ENCODE measurements at regions not wholly inside any gene's neighbourhood (a gene's known extent, or its start where the extent isn't known, plus 50 kb on each side); places are given as distances from the start of the nearest gene placed in this dataset.

- RAD21 ChIA-PET (ENCODE audit: low non-redundant PET in 1 of 2, low total read pairs in 2 of 2, uncharacterized antibody in 2 of 2, unreplicated experiment in 2 of 2) = no interaction called here
- Histone ChIP-seq H3K9ac (ENCODE audit: low read length) (no peak overlapping the region), H4K20me1 (ENCODE audit: insufficient read depth) (no peaks in the 10 kb centered on the region)
Measured at GRCh38 chr2:221931251-221931991, 359.3 kb upstream of the EPHA4 start.

GRCh38 chr2:221929259-221929658 lies 357.2 kb upstream of the EPHA4 start:
- Histone ChIP-seq H3K9me3 (ENCODE audit: control insufficient read depth in 1 of 2, insufficient read depth in 1 of 2, low read depth in 1 of 2, low read length in 2 of 2) (no peaks in the 10 kb centered on the region), H3K4me1 (ENCODE audit: control insufficient read depth in 1 of 2, insufficient read depth in 2 of 2, low read length in 2 of 2) (no peaks in the 10 kb centered on the region), H3K9ac (ENCODE audit: low read length) (no peak overlapping the region), H3K4me3 (replicated peaks in 1 of 2; ENCODE audit: low read depth in 1 of 2, low read length in 2 of 2) (no peak overlapping the region), H4K20me1 (ENCODE audit: insufficient read depth) (no peaks in the 10 kb centered on the region), H3K36me3 (ENCODE audit: control insufficient read depth in 1 of 2, insufficient read depth in 2 of 2, low read length in 2 of 2) (no peaks in the 10 kb centered on the region), H3K27me3 (ENCODE audit: insufficient read depth, low read length) (peaks cover 13% of the 10 kb centered on the region), H3K9me2 (ENCODE audit: insufficient read depth) (no peaks in the 10 kb centered on the region), H2AFZ (ENCODE audit: low read depth, low read length, poor library complexity, severe bottlenecking) (no peak overlapping the region), H3K79me2 (ENCODE audit: insufficient read depth, low read length) (no peaks in the 10 kb centered on the region), H3K4me2 (ENCODE audit: low read length) (no peak overlapping the region), H3K27ac (ENCODE audit: low read depth, low read length) (no peak overlapping the region)
- ChIA-PET POLR2A (no interaction called here), RAD21 (ENCODE audit: low non-redundant PET in 1 of 2, low total read pairs in 2 of 2, uncharacterized antibody in 2 of 2, unreplicated experiment in 2 of 2) (no interaction called here), CTCF (no interaction called here)
- DNase-seq (ENCODE audit: low read depth, low spot score) (no peak), ATAC-seq (no peak)
- intact Hi-C loops (cut with micrococcal nuclease) = no loop called here
- BruUV-seq (replicated peaks) = no TSS peak
- no peak for TF ChIP-seq ZFX (IDR thresholded peaks at IDR 0.05)
- no peak for TF ChIP-seq CBX3 (IDR thresholded peaks at IDR 0.05; ENCODE audit: low read depth)
- TF ChIP-seq POLR2A (IDR thresholded peaks at IDR 0.05; ENCODE audit: borderline replicate concordance, extremely low read depth, insufficient read depth, insufficient read length) = no peak
- TF ChIP-seq EGR1 (IDR thresholded peaks at IDR 0.05; ENCODE audit: low read depth) = no peak
- TF ChIP-seq EZH2phosphoT487 (IDR thresholded peaks at IDR 0.05; ENCODE audit: borderline replicate concordance) = no peak
- no peak for TF ChIP-seq RAD21 (IDR thresholded peaks at IDR 0.05; ENCODE audit: low read depth)
- TF ChIP-seq SP1 (IDR thresholded peaks at IDR 0.05; ENCODE audit: low read depth) = no peak
- TF ChIP-seq FOSL1 (IDR thresholded peaks at IDR 0.05; ENCODE audit: low read depth) = no peak
- TF ChIP-seq ZNF274 (IDR thresholded peaks at IDR 0.05; ENCODE audit: low read depth, low read length) = no peak
- no peak for TF ChIP-seq REST (IDR thresholded peaks at IDR 0.05; ENCODE audit: low read depth)
- no peak for TF ChIP-seq YY1 (IDR thresholded peaks at IDR 0.05; ENCODE audit: extremely low read depth, insufficient replicate concordance, low read depth, low read length)
- TF ChIP-seq JUND (IDR thresholded peaks at IDR 0.05) = no peak
- no peak for TF ChIP-seq SIN3A (IDR thresholded peaks at IDR 0.05; ENCODE audit: low read depth)
- TF ChIP-seq ELF1 (IDR thresholded peaks at IDR 0.05; ENCODE audit: borderline replicate concordance, low read depth) = no peak
- TF ChIP-seq MAX (IDR thresholded peaks at IDR 0.05) = no peak
- no peak for TF ChIP-seq SRF (IDR thresholded peaks at IDR 0.05; ENCODE audit: low read depth)
- TF ChIP-seq ATF3 (IDR thresholded peaks at IDR 0.05) = no peak

More at GRCh38 chr2:221931251-221931991, 359.3 kb upstream of the EPHA4 start:
- Histone ChIP-seq H3K36me3 (ENCODE audit: control insufficient read depth in 1 of 2, insufficient read depth in 2 of 2, low read length in 2 of 2) (no peaks in the 10 kb centered on the region), H3K9me3 (ENCODE audit: control insufficient read depth in 1 of 2, insufficient read depth in 1 of 2, low read depth in 1 of 2, low read length in 2 of 2) (no peaks in the 10 kb centered on the region), H3K27ac (ENCODE audit: low read depth, low read length) (no peak overlapping the region), H3K4me1 (ENCODE audit: control insufficient read depth in 1 of 2, insufficient read depth in 2 of 2, low read length in 2 of 2) (no peaks in the 10 kb centered on the region), H3K4me3 (replicated peaks in 1 of 2; ENCODE audit: low read depth in 1 of 2, low read length in 2 of 2) (no peak overlapping the region), H3K27me3 (ENCODE audit: insufficient read depth, low read length) (peaks cover 9% of the 10 kb centered on the region), H3K4me2 (ENCODE audit: low read length) (no peak overlapping the region), H2AFZ (ENCODE audit: low read depth, low read length, poor library complexity, severe bottlenecking) (no peak overlapping the region), H3K9me2 (ENCODE audit: insufficient read depth) (no peaks in the 10 kb centered on the region), H3K79me2 (ENCODE audit: insufficient read depth, low read length) (no peaks in the 10 kb centered on the region)
- ATAC-seq (no peak), DNase-seq (ENCODE audit: low read depth, low spot score) (no peak)
- intact Hi-C loops (cut with micrococcal nuclease) = no loop called here
- no peak for TF ChIP-seq MAX (IDR thresholded peaks at IDR 0.05)
- no peak for TF ChIP-seq ELF1 (IDR thresholded peaks at IDR 0.05; ENCODE audit: borderline replicate concordance, low read depth)
- no peak for TF ChIP-seq SP1 (IDR thresholded peaks at IDR 0.05; ENCODE audit: low read depth)
- TF ChIP-seq RAD21 (IDR thresholded peaks at IDR 0.05; ENCODE audit: low read depth) = no peak
- no peak for TF ChIP-seq SRF (IDR thresholded peaks at IDR 0.05; ENCODE audit: low read depth)
- no peak for TF ChIP-seq TCF7L2 (IDR thresholded peaks at IDR 0.05; ENCODE audit: borderline replicate concordance, extremely low read depth, insufficient read depth, insufficient read length)
- ChIA-PET CTCF (no interaction called here), POLR2A (no interaction called here)
- BruUV-seq (replicated peaks) = no TSS peak

Measured in HCT116 (cell line).